GM10266 (cell line): ENCODE measurements at regions not wholly inside any gene's neighbourhood (a gene's known extent, or its start where the extent isn't known, plus 50 kb on each side); places are given as distances from the start of the nearest gene placed in this dataset.

Experiments
- DNase-seq: peaks from one replicate; pipeline ENCODE4 v3.0.0; 2012; ENCODE audit errors: extremely low spot score
- TF ChIP-seq, protein P1 (sequence below): IDR thresholded peaks from 2 replicates; pipeline ENCODE4 v1.5.1; 2012; ENCODE audit warnings: mild to moderate bottlenecking, low read depth; ENCODE audit not compliant: control insufficient read depth, insufficient read depth; ENCODE audit errors: missing control alignments

DNA sequence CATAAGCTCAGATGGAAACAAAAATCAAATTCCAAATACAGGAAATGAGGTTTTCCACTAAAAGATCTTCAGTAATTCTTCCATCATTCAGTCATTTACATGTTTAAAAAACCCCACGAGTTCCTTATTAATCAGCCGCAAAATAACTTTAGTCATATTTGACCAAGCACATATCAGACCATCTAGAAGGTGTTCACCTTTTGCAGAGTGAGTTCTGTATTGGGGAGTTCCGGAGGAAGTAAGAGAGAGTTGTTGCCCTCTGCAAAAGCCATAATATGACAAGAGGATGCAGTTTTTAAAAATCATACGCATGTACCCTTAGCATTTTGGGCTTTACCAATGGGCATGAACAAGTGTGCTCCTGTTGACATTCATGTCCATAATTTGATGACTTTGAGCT, 61.6 kb downstream of the CCR1 start:
- DNase-seq = no peak
- TF ChIP-seq, protein P1, sequence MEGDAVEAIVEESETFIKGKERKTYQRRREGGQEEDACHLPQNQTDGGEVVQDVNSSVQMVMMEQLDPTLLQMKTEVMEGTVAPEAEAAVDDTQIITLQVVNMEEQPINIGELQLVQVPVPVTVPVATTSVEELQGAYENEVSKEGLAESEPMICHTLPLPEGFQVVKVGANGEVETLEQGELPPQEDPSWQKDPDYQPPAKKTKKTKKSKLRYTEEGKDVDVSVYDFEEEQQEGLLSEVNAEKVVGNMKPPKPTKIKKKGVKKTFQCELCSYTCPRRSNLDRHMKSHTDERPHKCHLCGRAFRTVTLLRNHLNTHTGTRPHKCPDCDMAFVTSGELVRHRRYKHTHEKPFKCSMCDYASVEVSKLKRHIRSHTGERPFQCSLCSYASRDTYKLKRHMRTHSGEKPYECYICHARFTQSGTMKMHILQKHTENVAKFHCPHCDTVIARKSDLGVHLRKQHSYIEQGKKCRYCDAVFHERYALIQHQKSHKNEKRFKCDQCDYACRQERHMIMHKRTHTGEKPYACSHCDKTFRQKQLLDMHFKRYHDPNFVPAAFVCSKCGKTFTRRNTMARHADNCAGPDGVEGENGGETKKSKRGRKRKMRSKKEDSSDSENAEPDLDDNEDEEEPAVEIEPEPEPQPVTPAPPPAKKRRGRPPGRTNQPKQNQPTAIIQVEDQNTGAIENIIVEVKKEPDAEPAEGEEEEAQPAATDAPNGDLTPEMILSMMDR = no peak

DNA sequence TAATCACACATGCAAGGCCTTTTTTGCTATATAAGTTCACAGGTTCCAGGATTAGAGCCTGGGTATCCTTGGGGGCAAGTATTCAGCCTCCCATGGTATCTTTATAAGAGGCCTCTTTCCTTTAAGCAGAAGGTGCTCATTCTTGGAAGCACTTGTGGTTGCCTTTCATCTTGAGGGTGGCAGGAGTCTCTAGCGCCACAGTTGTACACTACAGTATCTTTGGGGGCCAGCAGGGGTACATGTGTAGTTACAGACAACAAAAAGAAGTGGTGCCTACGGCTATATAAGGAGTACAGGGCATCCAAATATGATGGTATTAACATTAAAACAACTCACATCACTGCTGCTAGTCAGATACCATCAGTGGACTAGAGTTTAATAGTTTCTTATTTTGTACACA, 62.1 kb downstream of the CCR1 start:
- TF ChIP-seq, protein P1 = no peak
- no peak for DNase-seq

DNA sequence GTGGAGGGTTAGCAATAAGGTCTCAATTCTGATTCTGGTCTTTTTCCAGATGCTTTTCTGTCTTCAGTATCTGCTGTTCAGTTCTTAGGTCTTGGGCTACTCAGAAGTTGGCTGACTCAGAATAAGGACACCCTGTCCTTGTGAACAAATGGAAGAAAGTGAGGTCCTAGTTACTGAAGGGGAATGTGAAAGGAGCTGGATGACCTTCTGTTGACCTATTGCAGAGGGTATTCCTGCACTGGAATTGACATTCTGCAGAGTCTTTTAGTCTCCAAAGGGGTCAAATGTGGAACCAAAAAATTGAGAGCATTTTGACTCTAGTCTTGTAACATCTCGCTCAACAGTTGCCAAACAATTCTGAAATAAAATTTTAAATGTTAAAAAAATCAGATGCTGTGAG, 63.0 kb downstream of the CCR1 start:
- DNase-seq = no peak
- TF ChIP-seq, protein P1 = no peak

DNA sequence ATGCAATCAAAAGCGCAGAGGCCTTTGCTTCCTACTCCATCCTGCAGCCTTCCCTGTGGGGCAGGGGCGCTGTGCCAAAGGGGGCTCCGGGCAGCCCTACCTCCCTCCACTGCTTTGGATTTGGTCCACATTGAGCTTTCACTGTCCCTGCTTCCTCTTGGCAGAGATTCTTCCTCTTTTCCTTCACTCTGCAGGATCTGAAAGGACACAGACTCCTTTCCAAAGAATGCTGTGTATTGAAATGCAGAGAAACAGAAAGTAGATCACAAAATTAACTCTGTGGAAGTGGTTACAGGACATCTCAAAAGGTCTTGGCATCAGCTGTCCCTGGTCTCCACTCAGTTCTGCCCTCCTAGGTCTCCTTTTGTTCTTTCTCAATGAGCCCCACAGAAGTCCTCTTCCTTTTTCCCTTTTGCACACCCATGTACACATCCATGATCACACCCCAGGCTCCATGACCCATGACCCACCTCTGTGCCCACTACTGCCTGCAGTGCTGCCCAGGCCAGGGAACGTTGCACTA, 64.1 kb downstream of the CCR1 start:
- DNase-seq = no peak
- TF ChIP-seq, protein P1 = no peak

DNA sequence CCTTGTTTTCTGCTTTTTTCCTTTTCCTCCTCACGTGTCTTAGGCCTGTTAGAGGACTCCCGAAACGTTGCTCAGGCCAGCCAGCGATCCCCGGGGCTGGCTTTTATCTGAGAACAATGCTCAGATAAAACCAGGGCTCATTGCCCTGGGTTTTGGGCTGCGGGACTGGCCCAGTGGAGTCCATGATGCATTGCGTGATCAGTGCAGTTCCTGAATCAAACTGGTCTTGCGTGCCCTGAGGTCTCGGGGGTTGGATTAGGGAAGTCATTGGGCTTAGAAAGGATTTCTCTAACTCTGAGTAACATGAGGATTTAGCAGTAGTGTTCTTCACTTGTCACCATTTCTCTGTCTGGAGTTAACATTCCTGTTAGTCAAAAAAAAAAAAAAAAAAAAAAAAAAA, 66.3 kb downstream of the CCR1 start:
- DNase-seq = no peak
- TF ChIP-seq, protein P1 = no peak

DNA sequence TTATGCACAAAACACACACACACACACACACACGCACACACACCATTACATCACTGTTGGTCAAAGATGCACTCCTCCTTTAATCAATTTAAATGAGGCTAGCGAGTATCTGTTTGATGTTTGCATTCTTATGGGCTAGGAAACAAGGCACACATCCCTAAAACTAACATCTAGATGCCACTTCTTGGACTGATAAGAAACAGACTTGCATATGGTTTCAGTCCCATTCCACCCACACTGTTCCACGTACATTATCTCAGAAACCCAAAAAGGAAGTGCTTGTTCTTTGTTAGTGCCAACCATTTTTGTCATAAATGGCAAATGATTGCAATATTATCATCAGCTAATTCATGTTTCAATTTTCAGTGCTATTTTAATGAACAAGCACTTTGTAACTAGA, 69.5 kb downstream of the CCR1 start:
- DNase-seq = no peak

DNA sequence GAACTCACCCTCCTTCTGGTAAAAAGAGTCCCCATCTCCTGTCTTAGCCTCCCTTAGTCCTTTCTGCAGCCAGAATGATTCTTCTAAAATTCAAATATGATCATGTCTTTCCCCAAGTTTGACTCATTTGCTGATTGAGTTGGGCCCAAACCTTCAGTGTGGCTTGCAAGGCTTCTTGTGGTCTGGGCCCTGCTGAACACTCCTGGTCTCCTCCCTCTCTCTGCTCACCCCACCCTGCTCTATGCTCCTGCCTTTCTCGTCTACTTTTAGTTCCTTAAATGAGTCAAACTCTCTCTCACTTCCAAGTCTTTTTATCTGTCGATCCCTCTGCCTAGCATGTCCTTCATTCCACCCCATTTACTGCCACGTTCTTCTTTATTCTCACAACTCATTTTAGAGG, 72.6 kb downstream of the CCR1 start:
- TF ChIP-seq, protein P1 = no peak
- no peak for DNase-seq

More for the DNA sequence above, 69.5 kb downstream of the CCR1 start:
- TF ChIP-seq, protein P1 = no peak
